Aorta (tissue), 5 donors: ENCODE measurements at regions not wholly inside any gene's neighbourhood (a gene's known extent, or its start where the extent isn't known, plus 50 kb on each side); places are given as distances from the start of the nearest gene placed in this dataset.

Source experiments
- ATAC-seq: fragments of 200-7000 bp; cut with Tn5 transposase; one replicate; pipeline ENCODE4 v1.9.1; 2022; ENCODE audit warnings: moderate library complexity; ENCODE audit not compliant: low FRiP score
- DNase-seq, 2 donors: peaks; one replicate each; pipeline ENCODE4 v3.0.0-alpha.2; 2020
- H3K27ac ChIP-seq, 2 donors: one replicate each; pipeline ENCODE4 v1.5.1; 2013; ENCODE audit warnings: low read length in 2 of 2, mild to moderate bottlenecking in 2 of 2, moderate library complexity in 2 of 2, control low read depth in 1 of 2, inconsistent platforms in 1 of 2, low read depth in 1 of 2
- H3K27me3 ChIP-seq, 2 donors: one replicate each; pipeline ENCODE4 v1.6.1; 2013; ENCODE audit warnings: control low read depth in 1 of 2, low read length in 1 of 2, mild to moderate bottlenecking in 1 of 2, moderate library complexity in 1 of 2; ENCODE audit not compliant: insufficient read depth in 2 of 2, control insufficient read depth in 1 of 2
- H3K36me3 ChIP-seq, 2 donors: one replicate each; pipeline ENCODE4 v1.6.1; 2013; ENCODE audit warnings: control low read depth in 1 of 2, low read length in 1 of 2, mild to moderate bottlenecking in 1 of 2; ENCODE audit not compliant: insufficient read depth in 2 of 2, control insufficient read depth in 1 of 2
- H3K4me1 ChIP-seq, 2 donors: one replicate each; pipeline ENCODE4 v1.6.1; 2013; ENCODE audit warnings: low read length in 2 of 2, control low read depth in 1 of 2, mild to moderate bottlenecking in 1 of 2, moderate library complexity in 1 of 2; ENCODE audit not compliant: insufficient read depth in 2 of 2, control insufficient read depth in 1 of 2
- H3K4me3 ChIP-seq, 2 donors: one replicate each; pipeline ENCODE4 v1.5.1; 2013; ENCODE audit warnings: low read length in 2 of 2, control low read depth in 1 of 2, mild to moderate bottlenecking in 1 of 2
- H3K9me3 ChIP-seq: one replicate; pipeline ENCODE4 v1.6.1; 2013; ENCODE audit warnings: mild to moderate bottlenecking, low read length; ENCODE audit not compliant: control insufficient read depth
- WGBS, 2 donors: extraction: QIAGEN DNeasy Blood & Tissue Kit; methylation state at CpG; one replicate each; pipeline ENCODE4 v1.1.7; 2013; 5-methylcytosine and 5-hydroxymethylcytosine counted together
- intact Hi-C, 2 donors: fragments of 100-400 bp; cut with DNase I; formaldehyde crosslinking; loops; one replicate each; pipeline versions ENCODE4 v1.14.2 to v1.15.0; 2022
- donor health status: healthy with polysubstance abuse.
- donor health status: Bipolar disorder and iron deficiency.
- donor health status: DM: no; HTN: no; CAD: no.
- donor health status: DM: no; HTN: no; CAD: no.
- donor health status: DM: yes; HTN: yes; CAD: no.

GRCh38 chr3:145750657-145751056 is 410.3 kb downstream of the PLOD2 start:
- 97 to 98% methylated on average over 2 of the region's 2 CpGs for WGBS, 2 donors
- DNase-seq (no peak), ATAC-seq (no peak)
- H3K4me1 ChIP-seq, result peaks cover 0 to 2% of the 10 kb centered on the region in 2 donors
- H3K27me3 ChIP-seq, result no peaks in the 10 kb centered on the region
- H3K4me3 ChIP-seq, result no peak overlapping the region
- H3K36me3 ChIP-seq, result no peaks in the 10 kb centered on the region
- peaks cover 2% of the 10 kb centered on the region for H3K9me3 ChIP-seq
- H3K27ac ChIP-seq, result no peak overlapping the region
- intact Hi-C loops, result no loop called here

DNA sequence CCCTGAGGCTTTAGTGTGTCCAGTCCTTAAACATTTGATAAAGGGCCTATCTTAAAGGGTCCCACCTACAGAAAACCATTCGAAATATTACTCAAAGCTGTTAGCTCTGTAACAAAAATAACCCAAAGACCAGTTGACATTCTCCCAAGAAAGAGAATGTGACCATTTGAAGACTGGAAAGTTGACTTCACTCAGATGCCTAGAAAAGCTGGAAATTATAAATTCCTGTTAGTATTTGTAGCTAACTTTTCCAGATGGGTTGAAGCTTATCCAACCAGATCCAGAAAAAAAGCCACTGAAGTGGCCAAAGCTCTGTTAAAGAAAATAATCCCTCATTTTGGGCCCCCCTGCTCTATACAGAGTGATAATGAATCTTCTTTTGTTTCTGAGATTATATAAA is 408.4 kb downstream of the PLOD2 start:
- Histone ChIP-seq H3K4me3 (no peak overlapping the region), H3K9me3 (peaks cover 2% of the 10 kb centered on the region), H3K27me3 (no peaks in the 10 kb centered on the region), H3K27ac (no peak overlapping the region), H3K4me1 (peaks cover 0 to 2% of the 10 kb centered on the region in 2 donors), H3K36me3 (no peaks in the 10 kb centered on the region)
- ATAC-seq (no peak), DNase-seq (no peak)
- intact Hi-C loops, result no loop called here
- WGBS, 2 donors, result 37 to 46% methylated on average over 1 of the region's 1 CpG

- Histone ChIP-seq H3K4me1 (peaks cover 0 to 2% of the 10 kb centered on the region in 2 donors), H3K27me3 (no peaks in the 10 kb centered on the region), H3K4me3 (no peak overlapping the region), H3K27ac (no peak overlapping the region), H3K36me3 (no peaks in the 10 kb centered on the region), H3K9me3 (no peaks in the 10 kb centered on the region)
- ATAC-seq (no peak), DNase-seq (no peak)
- 89 to 90% methylated on average over 3 of the region's 3 CpGs for WGBS, 2 donors
- intact Hi-C loops, result no loop called here
These were observed 406.2 kb downstream of the PLOD2 start for GRCh38 chr3:145754605-145755289.

GRCh38 chr3:145760036-145760435 is 400.9 kb downstream of the PLOD2 start:
- no peak for ATAC-seq

DNA sequence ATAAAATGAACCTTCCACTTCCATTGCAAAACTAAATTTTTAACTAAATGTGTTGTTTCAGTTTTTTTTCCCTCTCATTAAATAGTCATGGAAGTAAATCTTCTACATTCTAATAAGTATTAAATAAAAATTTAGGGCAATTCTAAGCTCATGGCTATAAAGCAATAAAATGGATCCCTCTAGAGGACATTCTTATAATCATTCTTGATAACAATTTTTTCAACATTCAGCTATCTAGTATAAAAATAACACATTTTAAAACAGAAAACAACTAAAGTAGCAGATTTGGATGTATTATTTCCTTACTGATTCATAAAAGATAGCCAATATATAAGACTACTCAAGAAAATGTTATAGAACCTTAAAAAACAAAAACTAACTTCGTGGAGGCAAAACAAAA is 393.1 kb downstream of the PLOD2 start:
- H3K36me3 ChIP-seq, result no peaks in the 10 kb centered on the region
- no peak overlapping the region for H3K27ac ChIP-seq
- H3K4me1 ChIP-seq, result no peaks in the 10 kb centered on the region
- DNase-seq (no peak), ATAC-seq (no peak)
- H3K27me3 ChIP-seq, result no peaks in the 10 kb centered on the region
- H3K4me3 ChIP-seq, result no peak overlapping the region
- H3K9me3 ChIP-seq, result no peaks in the 10 kb centered on the region
- intact Hi-C loops, result no loop called here
- WGBS, 2 donors, result 1 to 55% methylated on average over 1 of the region's 1 CpG

More at GRCh38 chr3:145760036-145760435, 400.9 kb downstream of the PLOD2 start:
- Histone ChIP-seq H3K27ac (no peak overlapping the region), H3K9me3 (no peaks in the 10 kb centered on the region), H3K36me3 (no peaks in the 10 kb centered on the region), H3K4me1 (no peaks in the 10 kb centered on the region), H3K27me3 (no peaks in the 10 kb centered on the region), H3K4me3 (no peak overlapping the region)
- DNase-seq, result no peak
- intact Hi-C loops, result no loop called here
- 94 to 95% methylated on average over 1 of the region's 1 CpG for WGBS, 2 donors

GRCh38 chr3:145776782-145777408 is 384.1 kb downstream of the PLOD2 start:
- Histone ChIP-seq H3K36me3 (no peaks in the 10 kb centered on the region), H3K9me3 (no peaks in the 10 kb centered on the region), H3K27ac (no peak overlapping the region), H3K4me1 (no peaks in the 10 kb centered on the region), H3K27me3 (no peaks in the 10 kb centered on the region), H3K4me3 (no peak overlapping the region)
- no peak for DNase-seq
- ATAC-seq, result no peak
- 71% methylated on average over 4 of the region's 4 CpGs for WGBS, 2 donors
- intact Hi-C loops, result loop anchor here (10.0 kb wide), 1 partner anchor 408 kb away; no protein-coding TSS in a partner anchor

DNA sequence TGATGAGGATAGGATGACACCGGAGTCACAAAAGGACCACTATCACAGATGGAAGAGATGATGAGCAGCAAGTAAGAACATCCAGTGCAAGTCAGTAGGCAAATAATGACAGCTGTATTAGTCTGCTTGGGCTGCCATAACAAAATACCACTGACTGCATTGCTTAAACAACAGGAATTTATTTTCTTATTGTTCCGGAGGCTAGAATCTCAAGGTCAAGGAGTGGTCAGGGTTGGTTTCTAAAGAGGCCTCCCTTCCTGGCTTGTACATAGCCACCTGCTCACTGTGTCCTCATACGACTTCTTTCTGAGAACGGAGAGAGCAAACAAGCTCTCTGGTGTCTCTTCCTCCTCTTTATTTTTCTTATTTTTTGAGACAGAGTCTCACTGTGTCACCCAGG is 380.7 kb downstream of the PLOD2 start:
- H3K36me3 ChIP-seq, result no peaks in the 10 kb centered on the region
- H3K9me3 ChIP-seq, result no peaks in the 10 kb centered on the region
- no peak overlapping the region for H3K27ac ChIP-seq
- 94 to 98% methylated on average over 4 of the region's 4 CpGs for WGBS, 2 donors
- ATAC-seq, result no peak
- intact Hi-C loops, result no loop called here
- no peak for DNase-seq
- H3K27me3 ChIP-seq, result no peaks in the 10 kb centered on the region
- no peak overlapping the region for H3K4me3 ChIP-seq
- no peaks in the 10 kb centered on the region for H3K4me1 ChIP-seq

DNA sequence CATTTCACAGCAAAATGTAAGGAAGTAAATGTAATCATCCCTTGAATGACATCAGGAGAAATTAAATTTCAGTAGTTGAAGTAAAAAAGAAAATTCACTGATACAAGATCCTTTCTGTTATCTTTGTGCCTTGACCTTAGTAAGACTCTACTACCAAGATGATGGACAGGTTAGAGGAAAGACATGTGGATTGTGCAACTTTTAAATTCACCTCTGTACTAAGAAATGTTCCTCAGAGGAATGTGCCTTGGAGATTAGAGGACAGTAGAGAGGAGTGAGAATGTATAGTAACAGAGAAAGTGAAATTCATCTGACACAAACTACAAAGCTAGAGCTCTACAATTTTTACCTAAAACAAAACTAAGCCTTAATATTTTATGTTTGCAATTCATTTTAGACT is 375.3 kb downstream of the PLOD2 start:
- Histone ChIP-seq H3K27me3 (no peaks in the 10 kb centered on the region), H3K36me3 (no peaks in the 10 kb centered on the region), H3K9me3 (no peaks in the 10 kb centered on the region), H3K27ac (no peak overlapping the region), H3K4me1 (no peaks in the 10 kb centered on the region), H3K4me3 (no peak overlapping the region)
- ATAC-seq (no peak), DNase-seq (no peak)
- intact Hi-C loops, result no loop called here

GRCh38 chr3:145798007-145798406 is 363.0 kb downstream of the PLOD2 start:
- 89 to 96% methylated on average over 3 of the region's 3 CpGs for WGBS, 2 donors
- DNase-seq (no peak), ATAC-seq (no peak)
- peaks cover 0 to 3% of the 10 kb centered on the region in 2 donors for H3K27me3 ChIP-seq
- no peak overlapping the region for H3K4me3 ChIP-seq
- H3K27ac ChIP-seq, result no peak overlapping the region
- H3K36me3 ChIP-seq, result no peaks in the 10 kb centered on the region
- H3K9me3 ChIP-seq, result peaks cover 4% of the 10 kb centered on the region
- no peaks in the 10 kb centered on the region for H3K4me1 ChIP-seq
- intact Hi-C loops, result no loop called here
